ENCODE measurements at regions not wholly inside any gene's neighbourhood (a gene's known extent, or its start where the extent isn't known, plus 50 kb on each side); places are given as distances from the start of the nearest gene placed in this dataset.

DNA sequence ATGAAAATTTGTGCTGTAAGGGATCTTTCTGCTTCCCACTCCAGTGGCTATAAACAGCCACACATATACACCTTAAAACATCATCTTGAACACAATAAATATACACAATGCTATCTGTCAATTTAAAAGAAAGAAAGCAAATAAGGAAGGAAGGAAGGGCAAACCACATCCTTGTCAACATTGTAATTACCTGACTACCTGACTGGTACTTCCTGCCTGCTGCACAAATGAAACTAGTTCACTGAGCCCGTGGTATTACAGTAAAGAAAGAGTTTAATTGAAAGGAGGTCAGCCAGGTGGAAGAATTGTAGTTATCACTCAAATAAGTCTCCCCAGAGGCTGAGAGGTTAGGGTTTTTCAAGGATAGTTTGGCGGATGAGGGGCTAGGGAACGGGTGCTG is 344.4 kb upstream of the ASIC2 start:
- intact Hi-C loops (cut with micrococcal nuclease): no loop called here

DNA sequence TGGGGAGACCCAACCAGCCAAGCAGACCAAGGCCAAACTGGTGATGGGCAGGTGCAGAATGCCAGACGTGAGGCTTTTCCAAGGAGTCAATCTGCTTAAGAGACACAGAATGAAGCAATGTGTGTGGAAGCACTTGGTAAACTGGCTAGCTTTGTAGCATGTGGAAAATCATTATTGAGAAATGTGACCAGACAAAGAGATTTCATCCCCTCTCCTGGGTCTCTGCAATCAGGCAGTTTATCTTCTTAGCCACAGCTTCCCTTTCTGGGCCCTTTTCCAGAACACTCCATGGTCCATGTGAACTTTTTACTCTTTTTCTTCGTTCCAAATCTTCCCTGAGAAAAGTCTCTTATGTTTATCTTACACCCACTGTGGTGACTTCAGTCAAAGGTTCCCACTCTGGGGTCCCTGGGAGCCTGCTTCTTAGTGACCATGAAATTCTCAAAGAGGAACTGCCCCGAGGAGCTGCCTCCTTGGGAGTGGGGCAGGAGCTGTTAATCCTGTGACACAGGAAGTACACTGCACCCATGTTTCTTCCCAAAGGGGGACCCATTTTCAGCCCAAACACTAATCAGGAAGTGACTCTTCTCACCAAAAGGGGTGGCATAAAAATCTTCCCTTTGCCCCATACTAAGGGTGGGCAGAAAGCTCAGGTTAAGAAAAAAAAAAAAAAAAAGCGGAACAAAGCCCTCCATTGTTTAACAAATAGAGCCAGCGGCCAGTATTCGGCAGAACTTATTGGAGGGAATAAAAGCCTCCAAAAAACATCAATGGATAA is 346.2 kb upstream of the ASIC2 start:
- intact Hi-C loops (cut with micrococcal nuclease): no loop called here

DNA sequence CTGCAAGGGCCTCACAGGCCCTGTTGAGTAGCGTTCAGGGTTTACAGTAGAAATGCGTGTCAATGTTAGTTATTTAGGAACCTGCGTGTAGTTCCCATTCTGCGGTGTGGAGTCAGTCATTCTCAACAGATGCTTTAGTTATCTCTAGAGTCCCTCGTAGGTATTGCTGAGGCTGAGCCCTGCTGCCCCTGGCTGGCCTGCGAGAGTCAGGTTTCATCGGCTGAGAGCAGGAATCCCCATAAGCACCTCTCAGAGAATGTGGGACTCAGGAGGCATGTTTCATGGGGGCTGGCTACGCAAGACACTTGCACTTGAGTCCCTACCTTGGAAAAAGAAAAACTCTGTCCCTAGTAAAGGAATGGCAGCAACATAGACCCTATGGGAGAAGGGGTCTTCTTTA is 347.5 kb upstream of the ASIC2 start:
- intact Hi-C loops (cut with micrococcal nuclease): loop anchor here (10.0 kb wide), 1 partner anchor 116 kb away; no protein-coding TSS in a partner anchor

DNA sequence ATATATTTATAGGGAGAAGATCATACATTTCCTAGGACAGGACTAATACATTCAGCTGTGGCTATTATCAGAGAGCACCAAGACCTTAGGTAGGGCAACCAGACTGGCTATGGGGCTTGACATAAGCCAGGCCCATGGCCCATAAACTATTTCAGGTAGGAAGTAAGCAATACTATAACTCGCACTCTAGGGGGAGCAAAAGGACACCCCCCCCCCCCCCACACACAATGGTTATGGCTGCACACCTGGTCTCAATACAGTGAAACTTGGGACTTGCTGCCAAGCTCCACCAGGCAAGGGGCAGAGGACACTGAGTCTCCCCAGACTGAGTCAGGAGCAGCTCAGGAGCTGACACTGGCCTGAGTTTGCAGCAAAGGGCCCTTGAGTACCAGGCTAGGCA is 348.9 kb upstream of the ASIC2 start:
- intact Hi-C loops (cut with micrococcal nuclease): loop anchor here (10.0 kb wide), 1 partner anchor 117 kb away; no protein-coding TSS in a partner anchor

DNA sequence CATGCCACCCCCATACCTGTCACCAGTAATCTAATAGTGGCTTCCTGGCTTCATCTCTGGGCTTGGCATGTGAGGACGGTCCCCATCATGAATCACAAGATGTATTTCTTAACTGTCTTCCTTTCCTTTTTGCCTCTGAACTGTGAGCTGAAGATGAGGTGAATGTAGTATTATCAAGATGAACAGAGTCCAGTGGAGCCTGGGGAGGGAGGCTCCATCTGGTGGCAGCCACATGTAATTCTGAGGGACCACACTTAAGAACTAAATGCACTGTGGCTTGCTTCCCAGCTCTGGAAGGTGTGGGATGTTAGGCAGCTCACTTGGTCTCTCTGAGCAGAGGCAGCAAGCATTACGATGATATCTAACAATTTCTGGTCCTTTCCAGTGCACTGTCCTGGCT is 354.9 kb upstream of the ASIC2 start:
- intact Hi-C loops (cut with micrococcal nuclease): loop anchor here (10.0 kb wide), 1 partner anchor 123 kb away; no protein-coding TSS in a partner anchor

DNA sequence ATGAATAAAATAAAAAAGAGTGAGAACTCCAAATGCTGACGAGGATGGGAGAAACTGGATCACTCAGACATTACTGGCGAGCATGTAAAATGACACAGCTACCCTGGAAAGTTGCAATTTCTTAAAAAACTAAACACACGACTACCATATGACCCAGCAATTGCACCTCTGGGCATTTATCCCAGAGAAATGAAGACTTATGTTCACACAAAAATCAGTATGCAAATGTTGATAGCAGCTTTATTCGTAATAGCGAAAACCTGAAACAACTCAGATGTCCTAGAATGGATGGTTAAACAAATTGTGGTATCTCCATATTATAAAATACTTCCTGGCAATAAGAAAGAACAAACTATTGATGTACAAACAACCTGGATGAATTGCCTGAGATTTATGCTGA is 357.2 kb upstream of the ASIC2 start:
- intact Hi-C loops (cut with micrococcal nuclease): no loop called here

DNA sequence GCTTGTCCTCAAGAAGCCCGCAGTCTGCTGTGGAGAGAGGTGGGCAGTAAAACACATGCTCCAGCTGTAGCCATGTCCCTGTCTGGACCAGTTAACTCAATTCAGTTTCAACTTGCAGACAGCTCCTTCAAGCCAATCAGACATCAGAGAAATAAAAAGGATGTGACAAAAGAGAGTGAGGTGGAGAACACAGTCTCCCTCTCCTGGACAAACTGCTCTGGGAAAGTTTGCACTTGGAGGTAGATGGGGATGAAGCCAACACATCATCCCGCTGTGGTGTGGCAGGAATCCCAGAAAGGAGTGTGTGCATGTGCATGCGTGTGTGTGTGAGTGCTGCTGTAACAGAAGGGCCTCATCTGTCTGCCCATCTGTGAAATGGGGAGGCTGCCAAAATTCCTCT is 358.6 kb upstream of the ASIC2 start:
- intact Hi-C loops (cut with micrococcal nuclease): no loop called here

DNA sequence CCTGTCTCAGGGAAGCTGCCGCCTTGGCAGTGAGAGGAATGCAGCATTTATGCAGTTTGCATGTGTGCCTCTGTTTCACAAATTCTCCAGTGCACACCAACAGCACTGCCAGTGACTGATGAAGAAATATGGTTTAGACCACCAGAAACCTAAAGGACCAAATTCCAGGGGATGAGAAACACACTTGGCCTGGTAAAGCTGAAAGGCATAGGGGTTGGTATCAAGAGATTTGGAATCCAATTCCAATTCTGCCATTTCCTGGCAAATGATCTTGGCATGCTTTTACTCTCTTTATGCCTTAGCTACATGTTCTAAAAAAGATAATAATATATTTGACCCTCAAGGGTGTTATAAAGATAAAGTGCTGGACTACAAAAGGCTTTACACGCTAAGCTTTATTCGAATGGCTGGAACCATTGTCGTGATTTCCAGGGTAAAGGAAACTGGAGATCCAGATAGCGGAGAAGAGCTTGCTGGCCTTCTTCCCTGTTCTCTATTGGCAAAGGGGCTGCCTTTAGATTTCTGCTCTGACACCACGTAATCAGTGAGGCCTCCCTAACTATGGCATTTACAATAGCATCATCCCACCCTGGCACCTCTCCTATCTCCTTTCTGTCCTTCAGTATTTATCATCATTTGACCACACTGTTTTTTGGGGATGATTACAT is 359.8 kb upstream of the ASIC2 start:
- intact Hi-C loops (cut with micrococcal nuclease): no loop called here

DNA sequence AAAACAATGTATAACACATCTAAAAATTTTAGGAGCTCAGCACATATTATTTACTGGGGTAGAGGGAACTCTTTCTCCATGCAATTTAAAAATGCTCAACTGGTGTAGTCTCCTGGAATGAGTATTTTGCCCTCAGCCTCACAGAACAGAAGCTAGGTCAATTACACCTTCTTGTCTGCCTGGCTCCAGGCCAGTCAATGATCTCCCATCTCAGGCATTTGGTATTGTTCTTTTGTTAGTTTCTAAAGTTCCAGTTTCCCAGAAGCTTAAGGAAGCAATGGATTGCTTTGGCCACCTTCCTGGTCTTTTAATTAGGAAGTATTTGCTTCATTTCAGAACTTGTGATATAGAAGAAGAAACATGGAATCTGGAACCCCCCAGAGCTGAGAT is 360.3 kb upstream of the ASIC2 start:
- intact Hi-C loops (cut with micrococcal nuclease): no loop called here

DNA sequence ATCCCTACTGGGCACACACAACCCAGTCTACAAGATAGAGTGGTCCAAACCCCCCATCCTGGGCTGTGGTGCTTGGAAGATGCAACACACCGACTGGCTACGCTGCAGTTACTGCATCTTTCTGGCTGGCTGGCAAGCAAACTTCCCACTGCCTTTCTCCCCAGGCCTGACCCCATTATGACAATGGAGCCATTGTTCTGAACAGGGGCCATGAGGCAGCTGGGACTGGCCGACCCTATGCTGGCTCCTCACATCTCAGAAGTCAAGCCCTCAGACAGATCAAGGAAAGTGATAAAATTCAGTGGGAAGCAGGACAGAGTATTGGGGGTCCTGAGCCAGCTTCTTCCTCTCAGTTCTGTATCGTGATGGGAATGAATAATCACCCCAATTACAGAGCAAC is 364.1 kb upstream of the ASIC2 start:
- intact Hi-C loops (cut with micrococcal nuclease): no loop called here

DNA sequence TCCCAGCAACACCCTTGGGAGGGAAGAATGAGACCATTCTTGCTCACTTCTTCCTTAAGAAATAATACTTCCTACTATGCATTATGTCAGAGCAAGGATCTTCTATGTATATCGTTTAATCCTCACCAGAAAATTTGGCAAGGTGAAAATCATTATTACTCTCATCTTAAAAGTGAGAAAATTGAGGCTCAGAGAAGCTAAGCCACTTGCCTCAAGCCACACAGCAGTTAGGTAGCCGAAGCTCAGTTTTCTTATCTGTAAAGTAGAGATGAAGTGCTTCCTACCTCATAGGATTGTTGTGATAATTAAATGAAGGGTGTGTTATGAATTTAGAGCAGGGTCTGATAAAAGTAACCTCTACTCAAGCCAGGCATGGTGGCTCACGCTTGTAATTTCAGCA is 368.9 kb upstream of the ASIC2 start:
- intact Hi-C loops (cut with micrococcal nuclease): no loop called here

DNA sequence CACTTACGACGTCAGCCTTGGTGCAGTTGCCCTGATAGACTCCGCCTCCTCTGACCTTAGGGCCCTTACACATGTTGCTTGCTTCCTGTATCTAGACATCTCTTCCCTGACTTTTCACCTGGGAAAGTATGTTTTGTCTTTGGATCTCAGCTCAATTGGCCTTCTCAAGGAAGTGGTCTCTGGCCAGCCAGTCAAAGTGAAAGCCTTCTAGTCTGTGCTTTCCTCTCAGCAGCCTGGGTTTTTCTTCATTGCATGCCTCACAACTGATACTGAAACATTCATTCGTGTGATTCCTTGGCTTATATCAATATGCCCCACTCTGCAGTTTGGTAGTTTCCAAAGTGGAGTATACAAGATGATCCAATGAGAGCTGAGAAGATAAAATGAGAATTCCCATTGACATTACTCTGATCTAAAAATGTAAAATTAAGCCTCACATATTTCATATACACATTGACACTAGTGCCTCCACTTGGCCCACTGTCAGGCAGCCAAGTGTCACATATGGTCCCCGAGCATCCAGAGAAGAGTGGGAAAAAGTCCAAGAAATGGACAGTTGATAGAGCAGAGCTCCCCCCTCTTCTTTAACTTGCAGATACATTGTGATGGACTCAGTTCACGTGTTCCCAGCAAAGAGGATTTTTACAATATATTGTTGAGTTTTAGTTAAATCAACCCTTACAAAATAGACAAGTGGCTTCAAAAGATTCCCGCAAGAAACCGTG is 371.2 kb upstream of the ASIC2 start:
- intact Hi-C loops (cut with micrococcal nuclease): no loop called here

DNA sequence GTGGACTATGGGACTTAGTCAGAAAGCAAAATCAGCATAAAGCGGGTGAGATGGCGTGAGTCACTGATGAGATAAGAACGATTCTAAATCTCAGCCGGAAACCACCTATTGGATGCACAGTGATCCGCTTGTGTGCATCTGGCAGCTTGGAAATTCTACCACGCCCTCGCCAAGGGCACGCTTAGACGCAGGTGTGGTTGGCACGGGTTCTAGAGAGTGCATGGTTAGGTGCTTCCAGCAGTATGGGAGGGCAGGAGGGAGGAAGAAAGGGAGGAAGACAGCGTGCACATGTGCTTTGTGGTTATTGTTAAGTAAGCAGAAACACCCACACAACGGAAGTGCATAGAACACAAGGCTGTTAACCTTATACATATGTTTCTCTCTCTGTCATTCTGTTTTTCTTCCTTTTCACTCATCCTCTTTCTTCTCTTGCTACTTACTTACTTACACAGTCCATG is 374.0 kb upstream of the ASIC2 start:
- intact Hi-C loops (cut with micrococcal nuclease): no loop called here

DNA sequence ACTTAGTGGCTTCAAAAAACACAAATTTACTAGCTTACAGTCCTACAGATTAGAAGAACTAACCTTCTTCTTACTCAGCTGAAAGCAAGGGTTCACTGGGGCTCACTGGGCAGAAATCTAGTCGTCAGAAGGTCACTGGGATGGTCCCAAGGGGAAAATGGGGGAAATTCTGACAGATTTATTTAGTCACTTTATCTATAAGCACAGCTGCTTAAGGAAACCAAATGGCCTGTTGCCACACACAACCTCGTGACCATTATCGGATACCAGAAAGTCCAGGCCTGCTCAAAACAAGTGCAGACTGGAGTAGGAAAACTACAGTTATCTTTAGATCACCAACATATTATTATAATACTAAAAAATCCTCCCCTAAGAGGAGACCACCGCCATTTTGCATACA is 374.6 kb upstream of the ASIC2 start:
- intact Hi-C loops (cut with micrococcal nuclease): no loop called here

DNA sequence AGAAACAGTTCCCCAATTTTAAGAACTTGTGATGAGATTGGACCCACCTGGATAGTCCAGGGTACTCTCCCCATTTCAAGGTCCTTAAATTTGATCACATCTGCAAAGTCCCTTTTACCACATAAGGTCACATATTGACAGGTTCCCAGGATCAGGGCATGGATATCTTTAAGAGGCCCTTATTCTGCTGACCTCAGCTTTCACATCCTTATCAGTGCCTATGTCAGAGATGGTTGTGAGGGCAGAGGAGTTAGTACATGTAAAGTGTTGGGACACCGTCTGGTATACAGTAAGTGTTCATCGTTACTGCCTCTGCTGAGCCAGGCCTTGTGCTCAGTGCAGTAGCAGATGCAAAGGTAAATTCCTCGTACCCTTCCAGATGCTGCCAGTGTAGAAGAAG is 375.4 kb upstream of the ASIC2 start:
- intact Hi-C loops (cut with micrococcal nuclease): no loop called here

DNA sequence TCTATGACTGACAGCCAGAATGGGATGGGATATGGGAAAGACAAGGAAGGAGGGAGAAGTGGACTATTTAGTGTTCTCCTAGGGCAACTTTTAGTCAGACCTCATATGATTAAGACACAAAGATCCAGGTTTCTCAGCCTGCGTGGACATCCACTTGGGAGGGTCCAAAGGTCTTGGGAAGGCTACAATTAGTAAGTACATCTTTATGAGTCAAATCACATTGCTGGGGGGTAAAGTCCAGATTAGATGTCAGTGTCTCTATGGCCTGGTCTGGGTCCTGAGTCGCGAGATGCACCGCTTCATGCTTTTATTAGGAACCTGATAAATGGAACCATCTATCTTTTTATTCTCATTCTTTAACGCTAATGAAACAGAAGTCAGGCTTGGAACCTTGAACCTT is 378.4 kb upstream of the ASIC2 start:
- intact Hi-C loops (cut with micrococcal nuclease): loop anchor here (10.0 kb wide), 1 partner anchor 637 kb away; no protein-coding TSS in a partner anchor

DNA sequence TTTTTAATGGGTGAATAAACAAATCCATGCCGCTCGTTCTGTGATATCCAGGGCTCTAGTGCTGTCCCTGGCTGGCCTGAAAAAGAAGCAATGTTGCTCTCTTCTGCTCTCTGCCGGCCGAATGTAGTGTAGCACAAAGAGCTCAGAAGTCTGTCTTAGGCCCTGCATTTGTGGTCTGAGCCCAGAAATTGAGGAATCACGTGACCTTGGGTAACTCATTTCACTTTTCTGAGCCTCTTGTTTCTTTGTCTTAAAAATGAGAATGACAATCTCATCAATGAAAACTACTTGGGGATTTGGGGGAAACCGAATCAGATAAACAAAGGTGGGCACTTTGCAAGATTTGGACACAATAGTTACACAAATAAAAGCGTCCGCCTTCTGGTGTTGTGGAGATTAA is 381.6 kb upstream of the ASIC2 start:
- intact Hi-C loops (cut with micrococcal nuclease): loop anchor here (1.0 to 10.0 kb wide), 3 partner anchors 77 to 640 kb away; no protein-coding TSS in a partner anchor

DNA sequence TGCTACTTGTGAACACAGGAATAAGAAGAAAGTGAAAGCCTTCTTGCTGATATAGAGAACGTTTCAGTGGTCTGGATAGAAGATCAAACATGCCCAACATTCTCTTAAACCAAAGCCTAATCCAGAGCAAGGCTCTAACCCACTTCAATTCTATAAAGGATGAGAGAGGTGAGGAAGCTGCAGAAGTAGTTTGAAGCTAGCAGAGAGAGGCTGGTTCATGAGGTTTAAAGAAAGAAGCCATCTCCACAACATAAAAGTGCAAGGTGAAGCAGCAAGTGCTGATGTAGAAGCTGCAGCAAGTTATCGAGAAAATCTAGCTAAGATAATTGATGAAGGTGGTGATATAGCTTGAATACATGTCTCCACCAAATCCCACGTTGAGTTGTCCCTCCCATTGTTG is 383.3 kb upstream of the ASIC2 start:
- intact Hi-C loops (cut with micrococcal nuclease): loop anchor here (10.0 kb wide), 1 partner anchor 642 kb away; no protein-coding TSS in a partner anchor

DNA sequence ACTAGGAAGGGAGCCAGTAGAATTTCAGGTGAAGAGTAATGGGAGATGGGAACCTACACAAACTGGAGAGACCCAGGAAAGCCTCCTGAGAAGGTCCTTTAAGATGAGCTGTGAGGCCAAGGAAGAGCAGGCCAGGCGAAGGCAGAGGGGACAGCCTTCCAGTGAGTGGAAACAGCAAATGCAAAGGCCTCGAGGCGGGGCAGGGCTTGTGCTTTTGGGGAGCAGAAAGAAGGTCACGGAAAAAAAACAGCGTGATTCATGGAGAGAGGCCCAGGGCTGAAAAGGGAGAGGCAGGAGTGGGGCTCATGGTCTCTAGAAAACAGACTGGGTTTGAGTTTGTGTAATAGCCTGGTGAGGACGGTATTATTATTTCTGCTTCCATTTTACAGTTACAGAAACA is 386.5 kb upstream of the ASIC2 start:
- intact Hi-C loops (cut with micrococcal nuclease): loop anchor here (10.0 kb wide), 1 partner anchor 645 kb away; no protein-coding TSS in a partner anchor

DNA sequence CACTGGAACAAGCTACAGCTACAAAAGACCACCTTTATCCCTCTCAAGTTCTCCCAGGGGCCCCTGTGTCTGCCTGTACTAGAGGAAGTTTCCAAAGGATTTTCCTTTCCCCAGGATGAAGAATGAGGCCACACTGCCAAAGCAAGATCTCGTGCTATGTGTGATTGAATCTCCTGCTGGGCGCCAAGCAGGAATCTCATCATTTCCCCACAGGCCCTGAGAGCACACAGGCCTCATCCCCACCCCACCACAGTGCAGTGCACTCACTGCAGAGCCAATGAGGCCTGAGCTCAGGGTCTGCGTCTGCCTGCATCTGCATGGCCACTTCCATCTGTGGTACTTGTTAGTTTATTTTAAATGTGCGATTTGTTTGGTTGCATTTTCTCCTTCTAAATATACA is 387.4 kb upstream of the ASIC2 start:
- intact Hi-C loops (cut with micrococcal nuclease): no loop called here

DNA sequence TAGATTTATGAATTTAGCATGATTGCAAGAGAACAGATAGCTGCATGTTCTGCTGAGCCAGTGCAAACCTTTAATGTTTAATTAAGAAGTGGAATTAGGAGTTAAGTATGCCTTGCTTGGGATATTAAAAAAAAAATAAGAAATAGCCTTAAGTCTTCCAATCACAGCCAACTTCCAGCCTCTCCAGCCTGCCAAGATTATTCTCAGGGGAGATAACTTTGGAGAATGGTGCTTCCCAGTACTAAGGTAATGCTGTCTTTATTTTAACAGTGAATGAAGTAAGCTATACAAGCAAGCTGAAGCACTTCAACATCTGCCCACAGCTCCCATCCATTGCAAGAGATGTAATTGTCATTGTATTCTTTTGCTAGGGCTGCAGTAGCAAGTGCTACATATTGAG is 389.5 kb upstream of the ASIC2 start:
- intact Hi-C loops (cut with micrococcal nuclease): no loop called here

DNA sequence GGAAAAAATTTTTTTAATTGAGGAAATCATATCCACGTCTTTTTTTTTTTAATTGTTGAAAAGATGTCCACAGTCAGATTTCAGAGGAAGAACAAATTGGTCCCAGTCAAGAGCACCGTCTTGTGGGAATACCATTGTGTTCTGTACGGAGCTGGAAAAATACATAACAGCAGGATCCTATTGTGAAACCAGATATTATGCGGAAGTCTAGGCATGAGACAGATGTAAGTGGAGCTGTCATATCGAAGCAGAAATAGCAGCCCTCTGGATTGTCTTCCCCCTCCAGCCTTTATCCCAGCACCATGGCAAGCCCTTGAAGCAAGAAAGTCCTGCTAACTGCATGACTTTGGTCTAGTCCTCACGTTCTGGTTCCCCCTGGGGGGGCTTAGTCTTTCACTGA is 391.6 kb upstream of the ASIC2 start:
- intact Hi-C loops (cut with micrococcal nuclease): no loop called here

Measured in T-helper 1 cell treated with Interleukin-12 subunit alpha and Interleukin-12 subunit beta and Interleukin-4 antibody, amounts not matched to agents 30 ng/mL and 1 ng/mL, for 36 hours (primary cell).